ENCODE measurements at regions not wholly inside any gene's neighbourhood (a gene's known extent, or its start where the extent isn't known, plus 50 kb on each side); places are given as distances from the start of the nearest gene placed in this dataset.

DNA sequence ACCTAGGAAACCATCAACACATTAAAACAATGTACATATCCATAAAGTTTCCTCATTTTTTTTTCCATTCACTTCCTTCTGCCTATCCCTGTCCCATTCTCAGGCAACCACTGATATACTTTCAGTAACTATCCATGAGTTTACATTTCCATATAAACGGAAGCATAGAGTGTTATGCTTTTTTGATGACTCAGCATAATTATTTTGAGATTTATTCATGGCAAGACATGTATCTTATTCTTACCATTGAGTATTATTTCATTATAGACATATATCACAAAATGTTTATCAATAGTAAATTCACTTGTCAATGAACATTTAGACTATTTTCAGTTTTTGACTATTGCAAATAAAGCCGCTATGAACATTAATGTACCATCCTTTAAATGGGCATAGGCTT, 1786.8 kb upstream of the ACO1 start:
- TF ChIP-seq, protein P1, sequence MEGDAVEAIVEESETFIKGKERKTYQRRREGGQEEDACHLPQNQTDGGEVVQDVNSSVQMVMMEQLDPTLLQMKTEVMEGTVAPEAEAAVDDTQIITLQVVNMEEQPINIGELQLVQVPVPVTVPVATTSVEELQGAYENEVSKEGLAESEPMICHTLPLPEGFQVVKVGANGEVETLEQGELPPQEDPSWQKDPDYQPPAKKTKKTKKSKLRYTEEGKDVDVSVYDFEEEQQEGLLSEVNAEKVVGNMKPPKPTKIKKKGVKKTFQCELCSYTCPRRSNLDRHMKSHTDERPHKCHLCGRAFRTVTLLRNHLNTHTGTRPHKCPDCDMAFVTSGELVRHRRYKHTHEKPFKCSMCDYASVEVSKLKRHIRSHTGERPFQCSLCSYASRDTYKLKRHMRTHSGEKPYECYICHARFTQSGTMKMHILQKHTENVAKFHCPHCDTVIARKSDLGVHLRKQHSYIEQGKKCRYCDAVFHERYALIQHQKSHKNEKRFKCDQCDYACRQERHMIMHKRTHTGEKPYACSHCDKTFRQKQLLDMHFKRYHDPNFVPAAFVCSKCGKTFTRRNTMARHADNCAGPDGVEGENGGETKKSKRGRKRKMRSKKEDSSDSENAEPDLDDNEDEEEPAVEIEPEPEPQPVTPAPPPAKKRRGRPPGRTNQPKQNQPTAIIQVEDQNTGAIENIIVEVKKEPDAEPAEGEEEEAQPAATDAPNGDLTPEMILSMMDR (IDR thresholded peaks at IDR 0.05; ENCODE audit: low read length) = no peak
- TF ChIP-seq EZH2 (IDR thresholded peaks at IDR 0.05; ENCODE audit: borderline replicate concordance, low read length) = no peak
